Activated CD8-positive, alpha-beta T cell treated with anti-CD3 and anti-CD28 coated beads, Interleukin-2, amount 10 ng/mL, durations not matched to agents 7 days and 5 days (primary cell): ENCODE measurements at regions not wholly inside any gene's neighbourhood (a gene's known extent, or its start where the extent isn't known, plus 50 kb on each side); places are given as distances from the start of the nearest gene placed in this dataset.

Source experiments
- ATAC-seq: fragments of 150-1000 bp; cut with Tn5 transposase; one replicate; pipeline ENCODE4 v1.10.0; 2021; ENCODE audit warnings: moderate library complexity
- CTCF ChIA-PET: fragments of 350-600 bp; sonication (Branson Sonifier 250); formaldehyde crosslinking; loops from one replicate; lab custom pipeline; 2021; ENCODE audit warnings: antibody characterized with exemption; lab: Charles Lee
- POLR2A ChIA-PET: fragments of 350-600 bp; sonication (Branson Sonifier 250); formaldehyde crosslinking; loops from one replicate; lab custom pipeline; 2021; ENCODE audit warnings: antibody characterized with exemption; lab: Charles Lee
- DNase-seq: peaks from one replicate; pipeline ENCODE4 v3.0.0-alpha.2; 2020
- H3K27ac Mint-ChIP-seq: one replicate; pipeline ENCODE4 v1.8.0; 2021; ENCODE audit warnings: mild to moderate bottlenecking, mixed read lengths
- H3K27me3 Mint-ChIP-seq: one replicate; pipeline ENCODE4 v1.8.0; 2021; ENCODE audit warnings: low read depth, mixed read lengths
- H3K36me3 Mint-ChIP-seq: one replicate; pipeline ENCODE4 v1.8.0; 2021; ENCODE audit warnings: low read depth, mixed read lengths
- H3K4me1 Mint-ChIP-seq: one replicate; pipeline ENCODE4 v1.8.0; 2021; ENCODE audit warnings: low read depth, mixed read lengths
- H3K4me3 Mint-ChIP-seq: one replicate; pipeline ENCODE4 v1.8.0; 2021; ENCODE audit warnings: mild to moderate bottlenecking, mixed read lengths
- H3K9me3 Mint-ChIP-seq: one replicate; pipeline ENCODE4 v1.8.0; 2022; ENCODE audit warnings: mixed read lengths; ENCODE audit not compliant: insufficient read depth

DNA sequence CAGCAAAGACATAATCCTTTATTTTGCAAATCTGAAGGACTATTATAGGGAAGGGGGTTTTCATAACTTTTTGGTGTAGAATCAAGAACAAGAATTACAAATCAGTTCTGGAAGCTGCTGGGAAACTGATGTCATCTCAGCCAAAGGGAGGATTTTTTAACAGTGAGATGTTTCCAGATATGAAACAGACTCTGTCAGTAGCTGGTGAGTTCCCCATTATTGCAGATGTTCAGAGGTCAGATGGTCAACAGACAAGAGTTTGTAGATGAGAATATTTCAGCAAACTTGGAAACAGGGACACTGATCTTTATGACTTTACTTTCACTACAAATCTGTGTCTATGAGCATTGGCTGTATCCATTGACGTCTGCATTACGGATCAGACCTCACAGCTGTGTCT lies 71.9 kb upstream of the LPP start:
- ATAC-seq (no peak), DNase-seq (no peak)
- ChIA-PET POLR2A (no interaction called here), CTCF (no interaction called here)
- H3K27ac Mint-ChIP-seq: no peak overlapping the region
- H3K4me1 Mint-ChIP-seq: peaks cover 5% of the 10 kb centered on the region
- H3K9me3 Mint-ChIP-seq: no peaks in the 10 kb centered on the region
- no peak overlapping the region for H3K4me3 Mint-ChIP-seq
- peaks cover 2% of the 10 kb centered on the region for H3K36me3 Mint-ChIP-seq
- H3K27me3 Mint-ChIP-seq: no peaks in the 10 kb centered on the region

DNA sequence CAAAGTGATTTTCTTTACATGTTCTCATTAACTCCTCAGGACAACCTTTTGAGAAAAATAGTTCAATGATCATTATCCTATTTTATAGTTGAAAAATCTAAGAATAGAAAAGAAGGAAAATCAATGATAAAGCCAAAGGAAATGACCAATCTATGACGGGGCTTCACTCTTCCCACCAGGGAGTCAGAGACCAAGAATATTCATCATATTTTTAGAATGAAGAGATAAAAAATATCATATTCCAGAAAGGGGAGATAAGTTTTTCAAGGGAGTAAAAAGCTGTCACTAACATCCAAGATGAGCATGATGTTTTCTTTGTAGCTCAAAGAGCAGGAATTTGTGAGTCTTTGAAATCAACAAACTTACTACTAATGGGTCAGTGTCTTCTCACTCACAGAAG lies 71.5 kb upstream of the LPP start:
- Mint-ChIP-seq H3K36me3 (peaks cover 2% of the 10 kb centered on the region), H3K9me3 (no peaks in the 10 kb centered on the region), H3K4me3 (no peak overlapping the region), H3K27ac (no peak overlapping the region), H3K4me1 (peaks cover 5% of the 10 kb centered on the region), H3K27me3 (no peaks in the 10 kb centered on the region)
- ChIA-PET CTCF (no interaction called here), POLR2A (no interaction called here)
- ATAC-seq: no peak
- DNase-seq: no peak

DNA sequence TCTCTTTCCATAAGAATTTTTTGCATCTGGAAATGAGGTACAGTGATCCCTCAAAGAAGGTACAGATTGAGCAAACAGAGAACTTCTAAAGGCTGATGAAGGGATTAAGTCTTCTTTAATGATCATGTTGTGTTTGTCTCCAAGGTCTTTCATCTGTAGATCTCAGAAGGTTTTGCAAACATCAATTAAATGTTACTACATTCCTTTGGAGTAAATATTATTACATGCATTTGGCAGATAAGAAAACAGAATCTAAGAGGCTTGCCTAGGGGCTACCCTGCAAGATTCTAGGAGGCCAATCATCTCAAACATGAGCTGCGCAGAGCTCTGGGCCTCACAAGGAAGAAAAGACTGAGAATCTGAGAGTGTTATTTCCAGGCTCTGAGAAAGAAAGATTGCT lies 70.9 kb upstream of the LPP start:
- H3K4me3 Mint-ChIP-seq: no peak overlapping the region
- POLR2A ChIA-PET: no interaction called here
- CTCF ChIA-PET: interaction anchor here (1.4 kb wide), 1 partner anchor 13 kb away, joined by 3 read pairs; no protein-coding TSS in a partner anchor
- H3K4me1 Mint-ChIP-seq: peaks cover 5% of the 10 kb centered on the region
- DNase-seq: no peak
- ATAC-seq: no peak
- no peak overlapping the region for H3K27ac Mint-ChIP-seq
- H3K36me3 Mint-ChIP-seq: peaks cover 2% of the 10 kb centered on the region
- H3K9me3 Mint-ChIP-seq: no peaks in the 10 kb centered on the region
- no peaks in the 10 kb centered on the region for H3K27me3 Mint-ChIP-seq

DNA sequence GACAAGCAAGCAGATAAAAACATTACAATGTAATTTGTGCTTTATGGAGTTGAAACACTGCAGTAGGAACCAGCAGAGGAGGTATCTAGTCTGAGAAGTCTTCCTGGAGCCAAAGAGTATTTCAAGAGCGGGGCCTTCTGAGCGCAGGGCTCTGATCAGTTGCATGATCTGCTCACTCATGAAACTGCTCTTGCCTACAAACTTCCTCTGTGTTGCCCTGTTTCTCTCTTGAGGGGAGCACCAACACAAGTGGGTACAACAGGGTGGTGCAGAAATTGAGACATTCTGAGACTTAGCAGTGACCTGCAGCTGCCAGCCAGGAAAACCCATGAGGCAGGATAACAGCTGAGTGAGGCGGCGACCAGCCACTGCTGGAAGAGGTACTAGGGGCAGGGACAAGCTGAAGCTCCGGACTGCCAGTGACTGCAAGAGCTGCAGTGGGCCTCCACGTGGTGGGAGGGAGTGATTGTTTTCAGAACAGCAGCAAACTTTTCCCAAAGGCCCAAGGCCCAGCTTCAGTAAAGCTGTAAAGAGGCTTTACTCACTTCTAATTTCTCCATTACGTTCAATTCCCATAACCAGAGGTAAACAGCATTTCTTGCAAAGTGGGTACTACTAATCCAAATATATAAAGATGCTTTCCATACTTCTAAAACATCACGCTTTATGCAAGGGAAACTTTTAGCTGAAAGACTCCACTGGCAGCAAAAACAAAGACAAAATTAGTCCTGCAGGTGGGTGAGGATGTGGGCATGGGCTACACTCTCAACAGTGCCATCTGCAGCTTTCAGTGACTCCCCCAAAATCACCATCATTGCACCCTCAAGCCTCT lies 69.0 kb upstream of the LPP start:
- no peaks in the 10 kb centered on the region for H3K9me3 Mint-ChIP-seq
- ATAC-seq (no peak), DNase-seq (no peak)
- no peak overlapping the region for H3K4me3 Mint-ChIP-seq
- no peaks in the 10 kb centered on the region for H3K36me3 Mint-ChIP-seq
- ChIA-PET POLR2A (no interaction called here), CTCF (interaction anchor here (1.4 to 1.5 kb wide), 2 partner anchors 27 to 345 kb away, joined by 5 to 6 read pairs; no protein-coding TSS in a partner anchor)
- H3K27me3 Mint-ChIP-seq: no peaks in the 10 kb centered on the region
- no peak overlapping the region for H3K27ac Mint-ChIP-seq
- H3K4me1 Mint-ChIP-seq: peaks cover 7% of the 10 kb centered on the region

DNA sequence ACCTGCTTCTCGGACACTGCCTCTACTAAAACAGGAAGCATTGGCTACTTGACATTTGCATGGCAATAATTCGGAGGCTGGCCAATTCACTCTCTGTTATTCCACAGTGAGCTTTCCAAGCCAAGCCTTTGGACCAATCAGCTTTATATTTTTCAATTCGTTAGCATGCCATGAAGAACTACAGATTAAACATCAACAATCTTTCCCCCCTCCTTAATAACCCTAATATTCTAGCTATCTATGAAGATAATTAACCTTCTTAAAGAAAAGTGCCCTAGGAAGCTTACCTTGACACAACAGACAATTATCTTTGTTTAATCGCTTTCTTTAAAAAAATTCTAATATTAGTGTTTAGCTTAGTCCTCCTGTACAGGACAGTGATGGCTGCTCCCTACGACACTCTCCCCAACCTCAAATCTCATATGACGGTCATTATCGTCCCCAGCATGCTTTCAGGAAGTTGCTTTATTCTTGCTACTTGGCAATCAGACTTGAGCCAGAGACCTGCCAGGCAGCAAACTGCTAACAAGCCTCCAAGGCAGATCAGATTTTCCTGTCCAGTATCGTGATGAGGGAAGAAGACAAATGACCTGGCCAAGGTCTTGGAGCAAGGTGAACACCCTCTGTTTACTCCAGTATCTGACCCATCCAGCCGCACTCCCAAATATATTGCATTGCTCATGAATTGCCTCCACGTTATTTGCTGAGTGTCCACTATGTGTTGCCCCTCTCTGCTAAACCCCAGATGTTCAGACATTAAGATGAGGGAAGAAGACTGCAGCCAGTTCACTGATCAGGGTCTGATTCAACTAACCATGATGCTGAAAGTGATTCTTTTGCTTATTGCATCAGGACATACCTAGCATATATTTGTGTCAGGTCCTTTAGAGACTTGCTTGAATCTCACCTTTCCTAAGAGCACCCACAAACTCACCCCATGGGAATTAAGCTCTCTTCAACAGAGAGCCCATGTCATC lies 68.1 kb upstream of the LPP start:
- H3K9me3 Mint-ChIP-seq: no peaks in the 10 kb centered on the region
- no peak overlapping the region for H3K4me3 Mint-ChIP-seq
- no peaks in the 10 kb centered on the region for H3K27me3 Mint-ChIP-seq
- ChIA-PET CTCF (interaction anchor here (1.4 to 1.5 kb wide), 2 partner anchors 26 to 345 kb away, joined by 5 to 6 read pairs; no protein-coding TSS in a partner anchor), POLR2A (no interaction called here)
- H3K4me1 Mint-ChIP-seq: peaks cover 7% of the 10 kb centered on the region
- no peak overlapping the region for H3K27ac Mint-ChIP-seq
- DNase-seq: no peak
- ATAC-seq: no peak
- no peaks in the 10 kb centered on the region for H3K36me3 Mint-ChIP-seq

DNA sequence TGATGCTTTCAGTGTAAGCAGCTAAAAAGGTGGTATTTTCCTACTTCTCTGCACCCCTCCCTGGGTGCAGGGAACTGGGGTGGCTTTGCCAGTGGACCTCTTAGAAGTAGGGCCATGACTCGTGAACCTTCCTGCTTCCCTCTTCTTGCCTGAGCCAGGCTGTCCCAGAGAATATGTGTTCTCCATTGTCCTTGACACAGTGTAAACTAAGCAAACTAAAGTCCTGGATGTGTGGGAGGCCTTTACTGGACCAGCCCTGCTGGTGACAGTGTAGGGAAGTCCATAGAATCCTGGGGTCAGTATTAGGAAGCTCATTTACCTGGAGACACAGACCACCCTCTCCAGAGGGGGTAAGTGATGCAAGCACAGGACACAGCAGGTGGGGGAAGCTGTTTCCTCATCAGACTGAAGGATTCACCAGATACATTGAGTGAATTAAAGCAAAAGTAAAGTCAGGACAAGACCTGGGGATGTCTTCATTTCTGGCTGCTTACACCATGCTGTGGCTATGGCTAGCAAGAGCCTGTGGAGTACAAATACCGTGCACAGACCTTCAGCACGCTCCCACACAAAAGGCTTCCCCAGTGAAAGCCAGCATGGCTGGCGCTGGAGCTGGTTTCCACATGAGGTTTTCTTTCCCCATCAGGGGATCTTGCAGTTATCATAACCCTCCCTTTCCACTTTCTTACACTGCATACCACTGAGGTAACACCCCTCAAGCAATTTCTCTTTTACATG lies 64.8 kb upstream of the LPP start:
- H3K9me3 Mint-ChIP-seq: no peaks in the 10 kb centered on the region
- peaks cover 9% of the 10 kb centered on the region for H3K4me1 Mint-ChIP-seq
- ChIA-PET POLR2A (interaction anchor here (0.5 kb wide), 1 partner anchor 64 kb away, joined by 3 read pairs; no protein-coding TSS in a partner anchor), CTCF (no interaction called here)
- ATAC-seq (no peak), DNase-seq (no peak)
- H3K36me3 Mint-ChIP-seq: no peaks in the 10 kb centered on the region
- no peak overlapping the region for H3K4me3 Mint-ChIP-seq
- H3K27me3 Mint-ChIP-seq: no peaks in the 10 kb centered on the region
- H3K27ac Mint-ChIP-seq: no peak overlapping the region

DNA sequence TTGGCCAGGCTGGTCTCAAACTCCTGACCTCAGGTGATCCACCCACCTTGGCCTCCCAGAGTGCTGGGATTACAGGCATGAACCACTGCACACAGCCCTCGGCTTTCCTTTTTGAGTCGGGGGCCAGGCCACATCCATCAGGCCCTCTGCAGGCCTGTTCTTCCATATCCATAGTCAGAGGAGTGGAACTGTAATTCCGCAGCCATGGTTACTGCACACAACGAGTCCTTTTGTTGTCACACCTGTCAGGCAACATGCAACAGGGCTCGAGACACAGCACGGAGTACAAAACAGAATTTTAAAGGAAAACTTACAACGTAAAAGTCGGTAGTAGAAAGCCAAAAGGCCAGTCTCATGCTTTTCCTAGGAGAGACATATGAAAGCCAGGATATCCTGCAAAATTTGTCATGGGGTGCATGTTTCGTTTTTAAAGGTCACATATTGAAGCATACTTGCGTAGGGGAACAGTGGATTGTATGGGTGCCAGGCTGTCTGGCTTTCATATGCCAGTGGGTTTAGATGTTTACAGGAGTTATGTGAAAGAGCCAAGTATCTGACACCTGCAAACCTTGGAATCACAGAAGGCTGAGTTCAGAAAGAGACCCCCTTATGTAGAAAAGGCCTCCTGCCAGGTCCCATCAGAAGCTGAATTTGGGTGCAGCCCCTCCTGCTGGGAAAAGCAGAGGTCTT lies 63.2 kb upstream of the LPP start:
- Mint-ChIP-seq H3K9me3 (no peaks in the 10 kb centered on the region), H3K4me3 (no peak overlapping the region), H3K36me3 (no peaks in the 10 kb centered on the region), H3K4me1 (peaks cover 4% of the 10 kb centered on the region), H3K27me3 (no peaks in the 10 kb centered on the region), H3K27ac (no peak overlapping the region)
- CTCF ChIA-PET: no interaction called here
- no peak for DNase-seq
- POLR2A ChIA-PET: no interaction called here
- ATAC-seq: no peak

DNA sequence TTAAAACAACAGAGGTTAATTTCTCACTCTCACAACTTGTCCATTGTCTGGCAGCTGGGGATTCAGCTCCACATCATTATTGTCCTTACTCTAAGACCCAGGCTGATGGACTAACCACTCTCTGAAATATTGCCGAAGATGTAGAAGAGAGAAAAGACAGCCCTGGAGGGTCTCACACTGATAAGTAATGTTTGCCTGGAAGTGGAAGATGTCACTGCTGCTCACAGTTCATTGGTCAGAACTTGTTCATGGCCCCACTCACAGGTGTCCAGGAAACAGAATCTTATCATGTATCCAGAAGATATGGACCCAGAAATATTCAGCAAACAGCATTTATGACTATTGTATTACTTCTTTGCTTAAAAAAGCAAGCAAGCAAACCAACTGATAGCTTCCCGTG lies 62.2 kb upstream of the LPP start:
- Mint-ChIP-seq H3K36me3 (no peaks in the 10 kb centered on the region), H3K4me1 (peaks cover 4% of the 10 kb centered on the region)
- POLR2A ChIA-PET: no interaction called here

DNA sequence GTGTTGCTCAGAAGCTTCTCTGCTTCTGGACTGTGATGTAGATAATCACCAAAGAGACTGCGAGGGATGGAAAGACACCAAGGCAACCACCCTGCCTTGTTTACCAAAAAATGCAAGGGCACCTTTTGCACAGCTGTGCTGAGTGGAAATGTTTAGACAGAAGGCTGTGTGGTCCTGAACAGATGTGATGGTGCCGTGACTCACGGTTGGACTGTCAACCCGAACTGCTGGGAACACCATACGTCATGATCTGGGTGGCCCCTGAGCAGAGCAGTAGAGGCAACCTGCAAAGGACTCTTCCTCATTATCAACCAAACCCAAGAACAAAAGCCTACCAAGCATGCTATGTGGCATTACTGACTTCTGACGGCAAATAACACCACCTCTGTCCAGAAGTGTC lies 61.3 kb upstream of the LPP start:
- ChIA-PET CTCF (no interaction called here), POLR2A (no interaction called here)
- Mint-ChIP-seq H3K9me3 (no peaks in the 10 kb centered on the region), H3K4me1 (peaks cover 4% of the 10 kb centered on the region), H3K4me3 (no peak overlapping the region), H3K36me3 (no peaks in the 10 kb centered on the region), H3K27ac (no peak overlapping the region), H3K27me3 (no peaks in the 10 kb centered on the region)
- ATAC-seq: peak; percentile 27
- no peak for DNase-seq

More for the DNA sequence above, 62.2 kb upstream of the LPP start:
- ATAC-seq (no peak), DNase-seq (no peak)
- CTCF ChIA-PET: no interaction called here
- Mint-ChIP-seq H3K9me3 (no peaks in the 10 kb centered on the region), H3K27me3 (no peaks in the 10 kb centered on the region), H3K27ac (no peak overlapping the region), H3K4me3 (no peak overlapping the region)

DNA sequence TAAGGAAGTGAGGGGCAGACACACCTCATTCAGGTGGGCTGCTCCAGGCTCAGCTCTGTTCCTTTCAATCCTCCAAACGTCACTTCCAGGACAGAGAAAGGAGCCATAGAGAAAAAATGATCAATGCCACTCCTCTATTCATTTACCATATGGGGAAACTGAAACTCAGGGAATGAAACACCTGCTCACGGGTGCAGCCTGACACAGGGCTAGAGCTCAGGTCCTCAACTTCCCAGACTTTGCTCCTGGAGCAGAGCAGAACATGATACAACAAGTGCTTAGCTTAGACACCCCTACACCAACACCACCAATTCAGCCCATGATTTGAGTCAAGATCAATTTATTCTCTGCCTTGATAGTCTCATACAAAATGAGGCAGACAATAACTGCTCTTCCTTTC lies 58.5 kb upstream of the LPP start:
- POLR2A ChIA-PET: no interaction called here
- no peak for DNase-seq
- peaks cover 2% of the 10 kb centered on the region for H3K4me1 Mint-ChIP-seq
- peaks cover 8% of the 10 kb centered on the region for H3K9me3 Mint-ChIP-seq
- no peak for ATAC-seq
- H3K36me3 Mint-ChIP-seq: peaks cover under 1% of the 10 kb centered on the region
- peak overlapping the region; percentile 13 for H3K27ac Mint-ChIP-seq
- H3K27me3 Mint-ChIP-seq: no peaks in the 10 kb centered on the region
- CTCF ChIA-PET: interaction anchor here (1.2 kb wide), 2 partner anchors 15 to 19 kb away, joined by 3 read pairs; no protein-coding TSS in a partner anchor
- no peak overlapping the region for H3K4me3 Mint-ChIP-seq

DNA sequence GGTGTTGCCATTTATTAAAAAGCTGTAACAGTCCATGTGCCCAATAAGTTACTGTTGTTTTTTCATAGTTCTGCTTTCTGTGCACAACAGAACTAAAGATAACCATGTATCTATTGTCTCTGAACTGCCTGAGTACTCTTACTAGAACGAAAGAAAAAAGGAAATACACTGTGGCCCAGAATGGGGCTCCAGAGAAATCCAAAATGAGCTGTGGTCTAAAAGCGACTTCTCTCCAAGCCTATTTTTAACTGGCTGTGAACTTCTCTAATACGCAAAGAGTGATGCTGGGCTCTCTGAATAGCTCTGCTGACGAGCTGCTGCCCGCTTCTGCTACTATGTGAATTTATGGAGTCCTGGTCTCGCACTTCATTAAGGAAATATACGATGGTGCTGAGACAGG lies 56.2 kb upstream of the LPP start:
- ATAC-seq (no peak), DNase-seq (no peak)
- H3K27ac Mint-ChIP-seq: no peak overlapping the region
- POLR2A ChIA-PET: no interaction called here
- H3K9me3 Mint-ChIP-seq: peaks cover 11% of the 10 kb centered on the region
- no peak overlapping the region for H3K4me3 Mint-ChIP-seq
- CTCF ChIA-PET: no interaction called here
- H3K36me3 Mint-ChIP-seq: peaks cover 4% of the 10 kb centered on the region
- H3K27me3 Mint-ChIP-seq: no peaks in the 10 kb centered on the region
- no peaks in the 10 kb centered on the region for H3K4me1 Mint-ChIP-seq
